Fibroblast of mammary gland (primary cell): ENCODE measurements at regions not wholly inside any gene's neighbourhood (a gene's known extent, or its start where the extent isn't known, plus 50 kb on each side); places are given as distances from the start of the nearest gene placed in this dataset.

Experiments used
- DNase-seq: peaks from one replicate; pipeline ENCODE4 v3.0.0-alpha.2; 2010; ENCODE audit warnings: low read depth
- H3K4me3 ChIP-seq: 2 replicates; pipeline ENCODE4 v1.5.1; 2011; ENCODE audit warnings: low read depth, mild to moderate bottlenecking, low read length, moderate library complexity; ENCODE audit not compliant: control insufficient read depth
- TF ChIP-seq, protein P1 (sequence below): conservative IDR thresholded peaks from 2 replicates; pipeline ENCODE4 v1.5.1; 2011; ENCODE audit warnings: low read depth, low read length, inconsistent platforms; ENCODE audit not compliant: control insufficient read depth, insufficient read depth

DNA sequence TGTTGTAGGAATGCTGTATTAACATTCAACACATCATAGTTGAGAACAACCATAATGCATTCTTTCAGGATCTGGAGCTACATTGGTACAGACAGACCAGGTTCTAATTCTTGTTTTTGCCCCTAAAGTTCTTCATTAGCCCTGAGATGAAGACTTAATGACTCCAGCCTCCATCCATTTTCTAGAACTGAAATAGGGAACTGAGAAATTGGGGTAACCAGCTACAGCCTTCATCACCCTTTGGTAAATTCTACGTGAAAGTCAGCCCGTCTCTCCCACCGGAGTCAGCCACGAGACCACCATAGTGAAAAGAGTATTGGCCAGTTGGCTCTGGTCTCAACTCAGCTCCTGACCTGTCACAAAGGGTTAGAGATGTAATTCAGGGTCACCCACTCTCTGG is 164.0 kb downstream of the NUAK1 start:
- no peak for DNase-seq
- no peak overlapping the region for H3K4me3 ChIP-seq
- TF ChIP-seq, protein P1, sequence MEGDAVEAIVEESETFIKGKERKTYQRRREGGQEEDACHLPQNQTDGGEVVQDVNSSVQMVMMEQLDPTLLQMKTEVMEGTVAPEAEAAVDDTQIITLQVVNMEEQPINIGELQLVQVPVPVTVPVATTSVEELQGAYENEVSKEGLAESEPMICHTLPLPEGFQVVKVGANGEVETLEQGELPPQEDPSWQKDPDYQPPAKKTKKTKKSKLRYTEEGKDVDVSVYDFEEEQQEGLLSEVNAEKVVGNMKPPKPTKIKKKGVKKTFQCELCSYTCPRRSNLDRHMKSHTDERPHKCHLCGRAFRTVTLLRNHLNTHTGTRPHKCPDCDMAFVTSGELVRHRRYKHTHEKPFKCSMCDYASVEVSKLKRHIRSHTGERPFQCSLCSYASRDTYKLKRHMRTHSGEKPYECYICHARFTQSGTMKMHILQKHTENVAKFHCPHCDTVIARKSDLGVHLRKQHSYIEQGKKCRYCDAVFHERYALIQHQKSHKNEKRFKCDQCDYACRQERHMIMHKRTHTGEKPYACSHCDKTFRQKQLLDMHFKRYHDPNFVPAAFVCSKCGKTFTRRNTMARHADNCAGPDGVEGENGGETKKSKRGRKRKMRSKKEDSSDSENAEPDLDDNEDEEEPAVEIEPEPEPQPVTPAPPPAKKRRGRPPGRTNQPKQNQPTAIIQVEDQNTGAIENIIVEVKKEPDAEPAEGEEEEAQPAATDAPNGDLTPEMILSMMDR, result no peak

DNA sequence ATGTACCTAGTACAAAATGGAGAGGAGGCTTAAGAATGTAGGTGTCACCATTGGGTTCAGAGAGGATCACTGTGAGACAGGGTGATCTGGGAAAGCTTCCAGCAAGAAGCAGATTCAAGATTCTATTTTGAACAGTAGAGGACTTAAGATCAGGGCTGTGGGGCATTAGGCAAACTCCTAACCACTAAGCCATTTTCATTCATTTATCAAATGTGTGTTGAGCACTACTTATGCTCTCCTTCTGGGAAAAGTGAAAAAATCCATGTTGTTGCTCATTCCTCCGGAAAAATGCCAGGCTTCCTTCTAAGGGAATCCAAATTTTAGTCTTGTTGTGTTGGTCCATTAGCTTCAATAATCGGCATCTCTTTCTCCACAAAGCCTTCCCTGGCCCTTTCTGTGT is 163.4 kb downstream of the NUAK1 start:
- no peak for DNase-seq
- TF ChIP-seq, protein P1, result no peak
- H3K4me3 ChIP-seq, result no peak overlapping the region

DNA sequence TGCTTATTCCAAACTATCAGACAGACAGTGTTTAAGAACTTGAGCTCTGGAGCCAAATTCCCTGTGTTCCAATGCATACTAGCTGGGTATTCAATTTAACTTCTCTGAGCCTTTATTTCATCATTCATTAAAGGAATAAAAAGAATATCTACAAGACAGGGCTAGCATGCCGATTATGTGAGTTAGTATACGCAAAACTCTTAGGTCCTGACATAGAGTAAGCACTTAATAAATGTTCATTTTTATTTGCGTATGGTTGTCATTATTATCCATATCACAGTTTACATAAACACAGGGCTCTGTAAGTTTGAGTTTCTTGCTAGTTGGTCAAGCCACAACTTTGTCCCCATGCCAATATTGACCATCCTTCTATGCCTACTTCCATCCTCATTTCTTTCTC is 161.5 kb downstream of the NUAK1 start:
- H3K4me3 ChIP-seq, result no peak overlapping the region
- DNase-seq, result no peak
- TF ChIP-seq, protein P1, result no peak

DNA sequence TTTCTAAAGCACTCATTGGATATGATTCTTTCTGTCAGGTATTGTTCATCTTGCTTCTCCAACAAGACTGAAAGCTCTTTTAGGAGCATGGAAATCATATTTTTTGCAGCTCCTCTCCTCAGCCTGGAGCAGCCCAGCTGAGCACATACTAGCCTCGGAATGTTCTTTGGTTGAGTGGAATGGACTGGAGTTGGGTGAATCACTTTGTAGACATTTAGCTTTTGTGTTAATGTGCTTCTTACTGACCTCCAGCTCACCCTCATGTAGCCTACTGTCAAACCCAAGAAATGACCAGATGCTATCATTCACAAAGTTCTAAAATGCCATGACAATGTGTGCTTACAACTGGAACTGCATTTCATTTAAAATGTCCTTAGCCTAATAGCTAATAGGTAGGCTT is 161.1 kb downstream of the NUAK1 start:
- H3K4me3 ChIP-seq, result no peak overlapping the region
- DNase-seq, result peak; percentile 52
- TF ChIP-seq, protein P1, result no peak

DNA sequence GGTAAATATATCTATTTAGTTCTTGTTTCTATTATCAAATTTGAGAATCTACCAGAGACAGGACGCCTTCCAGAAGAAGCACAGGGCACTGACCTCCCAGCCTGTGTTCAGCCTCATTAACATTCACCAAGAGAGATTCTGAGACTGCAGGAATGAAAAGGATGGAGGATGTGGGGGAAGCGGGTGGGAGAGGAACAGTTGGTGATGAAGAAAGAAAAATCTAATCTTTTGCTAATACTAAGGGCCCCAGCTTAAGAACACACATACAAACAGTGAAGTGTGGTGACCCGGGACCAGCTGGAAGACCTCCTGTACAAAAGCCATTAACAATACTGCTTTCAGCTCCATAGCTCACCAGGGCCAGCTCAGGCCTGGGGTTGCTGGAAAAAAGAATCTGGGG is 160.5 kb downstream of the NUAK1 start:
- no peak for DNase-seq
- H3K4me3 ChIP-seq, result no peak overlapping the region
- TF ChIP-seq, protein P1, result no peak

DNA sequence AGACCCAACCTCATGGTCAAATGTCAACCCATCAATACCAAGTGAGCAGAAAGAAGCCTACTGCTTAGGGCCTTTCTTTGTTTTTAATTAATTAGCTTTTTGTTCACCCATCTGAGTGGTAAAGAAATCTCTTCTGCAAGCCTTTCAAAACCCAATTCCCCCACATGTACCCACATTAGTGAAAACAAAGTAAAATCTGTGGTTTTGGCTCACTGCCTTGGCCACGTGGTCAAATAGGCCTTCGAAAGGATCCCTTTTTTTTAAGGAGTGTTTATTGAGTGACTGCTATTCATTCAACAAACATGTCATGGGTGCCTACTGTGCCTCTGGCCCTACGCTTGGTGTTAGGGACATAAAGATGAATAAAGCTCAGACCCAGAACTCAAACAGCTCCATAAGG is 160.1 kb downstream of the NUAK1 start:
- TF ChIP-seq, protein P1, result no peak
- no peak for DNase-seq
- H3K4me3 ChIP-seq, result no peak overlapping the region

DNA sequence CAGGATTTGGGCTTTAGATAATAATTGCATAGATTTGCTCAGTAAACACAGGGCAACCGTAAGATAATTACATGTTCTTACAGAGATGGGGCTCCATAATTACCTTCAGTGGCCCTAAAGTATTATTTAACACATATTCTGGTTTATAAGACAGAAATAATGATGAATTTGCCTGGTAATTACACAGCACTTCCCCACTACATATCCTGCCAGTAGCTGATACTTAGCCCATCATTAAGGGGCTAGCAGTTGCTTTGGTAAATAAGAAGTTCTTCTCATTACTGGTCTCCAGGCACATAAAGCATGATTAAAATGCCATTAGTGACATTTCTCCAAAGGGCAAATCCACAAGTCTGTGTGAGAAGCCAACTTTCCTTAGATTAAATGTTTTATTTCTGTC is 158.7 kb downstream of the NUAK1 start:
- TF ChIP-seq, protein P1, result no peak
- H3K4me3 ChIP-seq, result no peak overlapping the region
- DNase-seq, result no peak
